ENCODE measurements at regions not wholly inside any gene's neighbourhood (a gene's known extent, or its start where the extent isn't known, plus 50 kb on each side); places are given as distances from the start of the nearest gene placed in this dataset.

- TF ChIP-seq CTCF (IDR thresholded peaks at IDR 0.05; ENCODE audit: control insufficient read depth, extremely low read depth, insufficient read depth): no peak
- no peak for DNase-seq (ENCODE audit: low read depth)
- no peak overlapping the region for H3K4me3 ChIP-seq (ENCODE audit: low read depth, low read length)
Observed at GRCh38 chr11:91459840-91460239, 764.8 kb upstream of the FAT3 start.

GRCh38 chr11:91446267-91446666, 778.4 kb upstream of the FAT3 start:
- no peak for TF ChIP-seq CTCF (IDR thresholded peaks at IDR 0.05; ENCODE audit: control insufficient read depth, extremely low read depth, insufficient read depth)
- H3K4me3 ChIP-seq (ENCODE audit: low read depth, low read length): no peak overlapping the region
- no peak for DNase-seq (ENCODE audit: low read depth)

GRCh38 chr11:91435694-91436395, 788.8 kb upstream of the FAT3 start:
- peak; percentile 11 for DNase-seq (ENCODE audit: low read depth)
- TF ChIP-seq CTCF (IDR thresholded peaks at IDR 0.05; ENCODE audit: control insufficient read depth, extremely low read depth, insufficient read depth): peak; percentile 55
- H3K4me3 ChIP-seq (ENCODE audit: low read depth, low read length): no peak overlapping the region

GRCh38 chr11:91433284-91434010, 791.2 kb upstream of the FAT3 start:
- no peak for DNase-seq (ENCODE audit: low read depth)
- H3K4me3 ChIP-seq (ENCODE audit: low read depth, low read length): no peak overlapping the region
- no peak for TF ChIP-seq CTCF (IDR thresholded peaks at IDR 0.05; ENCODE audit: control insufficient read depth, extremely low read depth, insufficient read depth)

- no peak for TF ChIP-seq CTCF (IDR thresholded peaks at IDR 0.05; ENCODE audit: control insufficient read depth, extremely low read depth, insufficient read depth)
- H3K4me3 ChIP-seq (ENCODE audit: low read depth, low read length): no peak overlapping the region
- DNase-seq (ENCODE audit: low read depth): no peak
Observed at GRCh38 chr11:91421641-91422040, 803.0 kb upstream of the FAT3 start.

GRCh38 chr11:91407842-91408241, 816.8 kb upstream of the FAT3 start:
- no peak overlapping the region for H3K4me3 ChIP-seq (ENCODE audit: low read depth, low read length)
- DNase-seq (ENCODE audit: low read depth): no peak
- no peak for TF ChIP-seq CTCF (IDR thresholded peaks at IDR 0.05; ENCODE audit: control insufficient read depth, extremely low read depth, insufficient read depth)

Measured in LNCaP clone FGC (cell line).